Stimulated activated CD4-positive, alpha-beta T cell treated with anti-CD3 and anti-CD28 coated beads, Interleukin-12 subunit alpha, Interleukin-12 subunit beta, amount 100 ng/mL, for 48 hours (primary cell): ENCODE measurements at regions not wholly inside any gene's neighbourhood (a gene's known extent, or its start where the extent isn't known, plus 50 kb on each side); places are given as distances from the start of the nearest gene placed in this dataset.

Experiments
- DNase-seq, 3 donors: peaks; one replicate each; pipeline ENCODE4 v3.0.0-alpha.2; 2020; ENCODE audit warnings: low read depth in 2 of 3, low spot score in 1 of 3

GRCh38 chr13:21817878-21818277 is 147.0 kb downstream of the FGF9 start:
- no peak for DNase-seq

DNA sequence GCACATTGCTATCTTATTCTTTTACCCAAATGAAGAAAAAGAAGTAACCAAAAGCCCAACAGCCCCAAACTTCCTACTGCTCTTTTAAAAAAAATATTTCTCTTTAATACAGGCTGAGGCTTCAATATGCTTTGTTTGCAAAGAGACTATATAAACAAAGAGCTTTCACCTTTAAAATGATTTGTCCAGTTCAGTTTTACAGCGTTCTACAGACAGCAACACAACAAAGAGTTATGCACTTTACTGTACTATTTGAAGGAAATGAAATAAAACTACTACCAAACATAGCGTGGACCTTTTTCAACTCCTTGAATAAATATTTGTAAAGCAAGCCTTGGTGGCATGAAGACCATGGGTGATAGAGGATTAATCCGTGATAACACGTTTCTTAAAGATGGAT is 151.2 kb downstream of the FGF9 start:
- DNase-seq = no peak

- no peak for DNase-seq
Measured at GRCh38 chr13:21823416-21823815, 152.5 kb downstream of the FGF9 start.

- DNase-seq = no peak
Measured at GRCh38 chr13:21823949-21824348, 153.1 kb downstream of the FGF9 start.

- no peak for DNase-seq
Measured at GRCh38 chr13:21825186-21825585, 154.3 kb downstream of the FGF9 start.

GRCh38 chr13:21825801-21826200 is 154.9 kb downstream of the FGF9 start:
- no peak for DNase-seq

GRCh38 chr13:21826214-21827015 is 155.5 kb downstream of the FGF9 start:
- DNase-seq = no peak

DNA sequence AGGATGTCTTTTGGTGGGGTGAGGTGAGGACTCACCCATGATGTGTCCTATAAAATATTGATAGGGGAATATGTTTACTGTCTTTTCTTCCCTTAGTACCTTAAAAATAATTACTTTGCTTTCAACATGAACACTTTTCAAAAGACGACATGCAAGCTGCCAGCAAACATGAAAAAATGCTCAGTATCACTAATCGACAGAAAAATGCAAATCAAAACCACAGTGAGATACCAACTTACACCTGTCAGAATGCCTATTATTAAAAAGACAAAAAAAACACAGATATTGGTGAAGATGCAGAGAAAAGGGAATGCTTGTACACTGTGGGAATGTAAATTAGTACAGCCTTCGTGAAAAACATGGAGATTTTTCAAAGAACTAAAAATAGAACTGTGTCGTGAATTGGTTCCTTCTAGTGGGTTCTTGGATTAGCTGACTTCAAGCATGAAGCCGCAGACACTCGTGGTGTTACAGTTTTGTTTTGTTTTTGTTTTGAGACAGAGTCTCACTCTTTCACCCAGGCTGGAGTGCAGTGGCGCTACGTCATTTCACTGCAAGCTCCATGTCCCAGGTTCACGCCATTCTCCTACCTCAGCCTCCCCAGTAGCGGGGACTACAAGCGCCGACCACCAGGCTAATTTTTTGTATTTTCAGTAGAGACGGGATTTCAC is 160.9 kb downstream of the FGF9 start:
- DNase-seq = no peak

DNA sequence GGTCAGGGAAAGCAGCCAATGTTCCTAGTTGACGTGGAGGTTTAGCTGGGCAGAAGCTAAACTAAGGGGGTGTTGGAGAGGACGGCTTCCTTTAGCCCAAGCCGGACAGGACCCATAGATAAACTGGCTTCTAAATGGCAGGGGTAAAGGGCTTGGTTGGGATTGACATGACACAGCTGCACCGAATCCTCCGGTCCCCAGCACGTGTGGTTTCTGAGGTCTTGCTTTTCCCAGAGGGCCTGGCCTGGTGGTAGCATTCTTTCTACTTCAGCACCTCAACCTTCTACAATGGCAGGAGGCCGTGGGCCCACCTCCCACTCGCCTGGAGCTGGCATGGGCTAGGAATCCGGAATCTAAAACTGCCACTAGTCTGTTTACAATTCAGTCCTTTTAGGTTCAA is 163.0 kb downstream of the FGF9 start:
- DNase-seq = no peak

GRCh38 chr13:21834521-21834920 is 163.6 kb downstream of the FGF9 start:
- DNase-seq = no peak

DNA sequence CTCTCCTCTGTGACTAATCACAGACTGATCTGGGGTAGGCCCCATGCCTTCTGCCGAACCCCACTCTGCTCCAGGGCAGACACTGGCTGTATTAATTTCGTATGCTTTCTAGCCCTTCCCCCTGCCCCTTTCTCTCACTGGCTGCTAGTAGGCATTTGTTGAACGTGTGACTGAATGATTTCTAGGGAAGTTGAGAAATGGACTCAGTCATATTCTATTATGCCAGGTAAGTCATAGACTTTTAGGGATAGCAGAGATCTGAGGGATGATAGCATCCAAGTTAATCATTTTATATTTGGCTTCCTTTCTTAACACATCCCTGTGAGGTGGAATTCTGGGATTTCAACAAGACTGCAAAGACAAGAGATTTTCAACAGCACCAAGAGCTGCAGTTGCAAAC is 166.4 kb downstream of the FGF9 start:
- no peak for DNase-seq

GRCh38 chr13:21837841-21838551 is 167.1 kb downstream of the FGF9 start:
- DNase-seq = no peak

DNA sequence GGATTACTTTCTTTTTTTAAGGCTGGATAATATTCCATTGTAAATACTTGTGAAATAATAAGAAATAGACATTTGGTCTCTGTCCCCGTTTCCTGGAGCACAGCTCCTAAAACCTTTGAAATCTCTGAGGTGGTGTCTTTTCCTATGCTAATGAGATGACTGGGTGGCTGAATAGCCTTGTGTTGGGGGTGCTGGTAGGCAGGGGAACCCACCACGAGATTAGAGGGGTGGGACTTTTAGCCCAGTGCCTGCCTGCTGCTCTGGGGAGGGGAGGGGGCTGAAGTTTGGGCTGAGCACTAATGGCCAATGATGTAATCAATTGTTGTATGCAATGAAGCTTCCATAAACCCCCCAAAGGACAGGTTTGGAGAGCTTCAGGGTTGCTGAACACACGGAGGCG is 175.7 kb downstream of the FGF9 start:
- DNase-seq = no peak

DNA sequence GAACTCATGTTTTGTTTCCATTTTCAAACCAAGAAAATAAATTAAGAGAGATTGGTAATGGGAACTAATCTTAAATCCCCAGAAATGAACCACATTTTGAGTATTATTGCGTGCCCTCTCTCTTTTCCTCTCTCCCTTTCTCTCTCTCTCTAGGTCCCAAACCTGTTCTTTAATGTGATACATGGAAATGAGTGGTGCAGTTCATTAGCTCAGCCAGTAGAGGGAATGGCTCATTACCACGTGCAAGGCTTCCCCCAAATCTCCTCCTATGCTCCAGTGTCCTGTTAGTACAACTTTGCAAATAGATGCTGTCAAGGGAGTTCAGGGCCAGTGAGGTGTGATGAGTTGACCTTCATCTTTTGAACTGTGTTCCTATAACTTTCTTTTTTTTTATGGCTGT is 178.4 kb downstream of the FGF9 start:
- DNase-seq = peak in 1 of 3 donors; percentile 2

DNA sequence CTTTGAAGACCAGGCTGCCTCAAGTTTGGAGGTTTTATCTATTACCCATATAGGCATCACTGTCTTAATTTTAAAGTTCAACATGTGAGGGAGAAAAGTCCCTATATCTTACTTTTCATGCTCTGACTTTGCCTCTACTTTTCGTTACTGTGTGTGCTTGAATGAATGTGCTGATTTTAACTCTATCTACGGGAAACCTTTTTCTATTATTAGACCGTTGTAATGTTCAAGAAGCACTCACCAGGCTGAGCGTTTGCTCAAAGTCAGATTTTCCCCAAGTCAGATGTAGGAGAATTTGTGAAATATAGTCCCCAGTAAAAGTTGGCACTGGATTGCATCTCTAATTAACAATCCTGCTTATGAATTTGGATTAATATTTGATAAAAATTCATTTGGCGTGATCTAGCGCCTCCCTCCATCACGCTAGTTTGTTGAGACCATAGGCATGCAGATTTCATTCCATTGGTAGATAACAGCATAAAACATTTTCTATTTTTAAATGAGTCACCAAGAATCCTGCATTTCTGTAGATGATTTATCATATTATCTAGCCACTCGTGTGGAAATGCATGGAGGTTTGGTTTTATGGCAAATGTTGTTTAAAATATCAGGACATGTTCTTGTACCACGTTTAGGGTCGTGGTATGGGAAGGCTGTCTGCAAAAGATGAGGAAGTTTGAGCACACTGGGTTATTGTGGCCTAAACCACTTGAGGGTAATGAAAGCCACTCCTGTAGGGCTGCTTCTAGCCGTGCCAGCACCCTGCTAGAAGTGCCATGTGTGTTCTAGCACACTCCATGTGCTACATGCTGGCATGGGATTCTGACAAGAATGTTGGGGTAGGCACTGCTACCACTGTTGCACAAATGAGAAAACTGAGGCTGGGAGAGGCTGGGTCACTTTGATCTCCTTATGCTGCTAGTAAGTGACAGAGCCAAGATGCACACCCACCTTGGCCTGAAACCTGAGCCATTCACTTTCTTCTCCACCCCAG is 179.4 kb downstream of the FGF9 start:
- DNase-seq = no peak

DNA sequence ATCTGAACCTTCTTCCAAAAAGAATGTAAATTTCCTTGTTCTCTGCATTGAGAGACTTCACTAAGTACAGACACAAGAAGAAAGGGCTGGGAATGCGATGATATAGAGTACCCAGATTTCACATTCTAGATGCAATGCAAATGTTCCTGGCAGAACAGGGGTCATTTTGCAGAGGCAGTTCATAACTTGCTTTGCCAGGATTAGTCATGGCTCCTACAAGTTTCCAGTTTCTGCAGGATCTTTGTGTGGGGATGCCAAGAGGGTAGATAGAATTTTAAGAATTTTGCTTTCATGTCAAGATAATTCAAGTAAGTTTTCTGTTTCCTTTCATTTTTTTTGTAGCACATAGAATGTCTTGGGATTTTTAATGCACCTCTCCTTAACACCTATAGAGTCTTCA is 181.2 kb downstream of the FGF9 start:
- DNase-seq = no peak

DNA sequence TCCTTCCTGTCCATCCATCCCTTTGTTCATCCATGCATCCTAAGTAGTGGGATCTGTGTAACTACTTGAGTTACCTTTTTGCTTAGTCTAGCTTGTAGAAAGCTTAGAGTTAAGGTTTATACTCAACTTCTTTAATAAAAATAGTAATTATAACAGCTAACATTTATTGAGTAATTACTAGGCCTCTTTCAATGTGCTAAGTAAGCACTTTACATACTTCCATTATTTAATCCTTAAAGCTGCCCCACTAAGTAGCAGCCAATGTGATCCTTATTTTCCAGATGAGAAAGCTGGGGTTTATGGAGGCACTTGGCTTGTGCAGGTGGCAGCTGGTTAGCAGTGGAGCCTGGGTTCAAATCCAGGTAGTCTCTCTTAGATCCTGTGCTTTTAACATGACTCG is 182.9 kb downstream of the FGF9 start:
- DNase-seq = no peak

DNA sequence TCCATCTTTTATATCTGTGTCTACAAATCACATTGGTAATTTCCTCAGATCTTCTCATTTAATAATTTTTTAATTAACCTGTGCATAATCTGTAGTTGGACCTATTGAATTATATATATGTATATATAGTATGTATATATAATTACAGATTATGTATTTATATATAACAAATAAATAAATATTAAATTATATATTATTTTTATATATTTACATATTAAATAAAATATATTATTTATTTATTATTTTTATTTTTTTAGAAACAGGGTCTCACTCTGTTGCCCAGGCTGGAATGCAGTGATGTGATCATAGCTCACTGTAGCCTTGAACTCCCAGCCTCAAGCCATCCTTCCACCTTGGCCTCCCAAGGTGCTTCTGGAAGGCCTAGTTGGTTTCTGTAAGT is 197.9 kb downstream of the FGF9 start:
- DNase-seq = no peak

DNA sequence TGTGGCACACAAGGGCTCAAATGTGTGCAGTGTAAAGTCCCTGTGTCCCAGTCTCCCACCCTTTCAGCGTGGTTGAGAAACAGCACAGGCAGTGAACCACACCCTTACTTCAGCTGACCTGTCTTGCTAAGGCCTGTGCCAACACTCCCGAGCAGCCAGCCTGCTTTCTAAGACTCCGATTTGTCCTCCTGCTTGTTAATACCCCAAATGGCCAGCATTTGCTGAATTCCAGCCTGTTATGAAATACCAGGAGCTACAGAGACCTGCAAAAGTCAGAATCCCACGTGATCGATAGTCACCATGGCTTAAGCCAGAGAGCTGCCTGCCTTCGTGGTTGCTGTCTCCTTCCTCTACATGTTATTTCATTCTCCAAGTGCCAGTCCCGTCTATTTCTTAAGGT is 200.5 kb downstream of the FGF9 start:
- DNase-seq = no peak

DNA sequence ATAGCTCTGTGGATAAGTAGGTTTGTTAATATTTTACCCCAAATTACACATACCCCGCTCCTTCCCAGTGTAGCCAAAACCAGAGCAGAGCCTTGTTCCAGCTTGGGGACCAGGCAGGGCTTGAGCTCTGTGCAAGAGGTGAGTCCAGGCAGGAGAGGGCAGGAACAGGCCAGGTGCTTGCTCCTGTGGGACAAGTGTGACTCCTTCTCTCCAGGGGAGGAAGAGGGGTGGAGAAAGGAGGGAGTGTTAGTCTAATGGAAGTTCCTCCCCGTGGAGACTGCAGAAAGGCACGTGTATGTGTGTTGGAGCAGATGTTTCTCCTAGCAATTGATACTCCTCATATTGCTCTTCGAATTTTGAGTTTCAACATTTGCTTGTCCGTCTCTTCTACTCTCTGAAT is 201.0 kb downstream of the FGF9 start:
- no peak for DNase-seq

DNA sequence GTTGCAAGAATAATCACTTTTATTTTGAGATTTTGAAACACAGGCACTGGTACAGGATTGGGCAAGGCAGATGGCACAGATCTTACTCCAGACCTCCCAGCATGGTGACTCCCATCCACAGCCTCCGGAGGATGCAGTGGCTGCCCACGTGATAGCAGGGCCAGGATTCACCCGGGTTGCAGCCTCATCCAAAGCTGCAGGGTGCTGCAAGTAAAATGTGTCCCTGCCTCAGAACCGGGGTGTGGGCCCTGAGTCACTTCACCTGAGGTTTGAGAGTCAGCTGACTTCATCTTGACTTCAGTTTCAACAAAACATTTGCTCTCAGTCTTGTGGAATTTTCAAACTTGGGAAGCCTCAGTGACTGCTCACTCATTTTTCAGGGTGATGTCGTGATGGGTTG is 201.9 kb downstream of the FGF9 start:
- no peak for DNase-seq
